ENCODE measurements at regions not wholly inside any gene's neighbourhood (a gene's known extent, or its start where the extent isn't known, plus 50 kb on each side); places are given as distances from the start of the nearest gene placed in this dataset.
"Not testable (repeated sequence)": the region's sequence is repeated elsewhere in the genome, so short reads cannot be mapped to it uniquely, and the experiment has no call there.

DNA sequence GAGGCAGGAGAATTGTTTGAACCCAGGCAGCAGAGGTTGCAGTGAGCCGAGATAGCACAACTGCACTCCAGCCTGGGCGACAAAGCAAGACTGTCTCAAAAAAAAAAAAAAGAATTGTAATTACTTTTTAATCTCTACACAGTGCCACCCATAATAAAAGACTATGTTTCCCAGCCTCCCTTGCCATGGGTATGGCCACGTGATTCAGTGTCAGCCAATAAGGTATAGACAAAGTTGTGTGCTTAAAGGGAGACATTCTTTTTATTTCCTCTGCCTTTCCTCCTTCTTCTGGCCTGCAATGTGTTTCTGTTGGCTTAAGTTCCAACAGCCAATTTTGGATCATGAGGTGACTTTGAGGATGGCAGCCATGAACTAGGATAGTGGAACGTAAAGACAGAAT lies 406.9 kb downstream of the LNPK start:
- peaks cover 0 to 7% (median 1%) of the 10 kb centered on the region in 12 donors for H3K4me1 ChIP-seq
- no peaks in the 10 kb centered on the region for H3K9me3 ChIP-seq
- intact Hi-C loops (cut with DNase I) = no loop called here
- TF ChIP-seq, protein P1, sequence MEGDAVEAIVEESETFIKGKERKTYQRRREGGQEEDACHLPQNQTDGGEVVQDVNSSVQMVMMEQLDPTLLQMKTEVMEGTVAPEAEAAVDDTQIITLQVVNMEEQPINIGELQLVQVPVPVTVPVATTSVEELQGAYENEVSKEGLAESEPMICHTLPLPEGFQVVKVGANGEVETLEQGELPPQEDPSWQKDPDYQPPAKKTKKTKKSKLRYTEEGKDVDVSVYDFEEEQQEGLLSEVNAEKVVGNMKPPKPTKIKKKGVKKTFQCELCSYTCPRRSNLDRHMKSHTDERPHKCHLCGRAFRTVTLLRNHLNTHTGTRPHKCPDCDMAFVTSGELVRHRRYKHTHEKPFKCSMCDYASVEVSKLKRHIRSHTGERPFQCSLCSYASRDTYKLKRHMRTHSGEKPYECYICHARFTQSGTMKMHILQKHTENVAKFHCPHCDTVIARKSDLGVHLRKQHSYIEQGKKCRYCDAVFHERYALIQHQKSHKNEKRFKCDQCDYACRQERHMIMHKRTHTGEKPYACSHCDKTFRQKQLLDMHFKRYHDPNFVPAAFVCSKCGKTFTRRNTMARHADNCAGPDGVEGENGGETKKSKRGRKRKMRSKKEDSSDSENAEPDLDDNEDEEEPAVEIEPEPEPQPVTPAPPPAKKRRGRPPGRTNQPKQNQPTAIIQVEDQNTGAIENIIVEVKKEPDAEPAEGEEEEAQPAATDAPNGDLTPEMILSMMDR (IDR thresholded peaks at IDR 0.05) = no peak
- DNase-seq = no peak
- 86 to 93% (median 91%) methylated on average over 4 of the region's 4 CpGs for WGBS, 4 donors
- no peaks in the 10 kb centered on the region for H3K27me3 ChIP-seq
- no peak overlapping the region for H3K27ac ChIP-seq
- no peak for ATAC-seq
- H3K36me3 ChIP-seq = no peaks in the 10 kb centered on the region
- no peak overlapping the region for H3K4me3 ChIP-seq

DNA sequence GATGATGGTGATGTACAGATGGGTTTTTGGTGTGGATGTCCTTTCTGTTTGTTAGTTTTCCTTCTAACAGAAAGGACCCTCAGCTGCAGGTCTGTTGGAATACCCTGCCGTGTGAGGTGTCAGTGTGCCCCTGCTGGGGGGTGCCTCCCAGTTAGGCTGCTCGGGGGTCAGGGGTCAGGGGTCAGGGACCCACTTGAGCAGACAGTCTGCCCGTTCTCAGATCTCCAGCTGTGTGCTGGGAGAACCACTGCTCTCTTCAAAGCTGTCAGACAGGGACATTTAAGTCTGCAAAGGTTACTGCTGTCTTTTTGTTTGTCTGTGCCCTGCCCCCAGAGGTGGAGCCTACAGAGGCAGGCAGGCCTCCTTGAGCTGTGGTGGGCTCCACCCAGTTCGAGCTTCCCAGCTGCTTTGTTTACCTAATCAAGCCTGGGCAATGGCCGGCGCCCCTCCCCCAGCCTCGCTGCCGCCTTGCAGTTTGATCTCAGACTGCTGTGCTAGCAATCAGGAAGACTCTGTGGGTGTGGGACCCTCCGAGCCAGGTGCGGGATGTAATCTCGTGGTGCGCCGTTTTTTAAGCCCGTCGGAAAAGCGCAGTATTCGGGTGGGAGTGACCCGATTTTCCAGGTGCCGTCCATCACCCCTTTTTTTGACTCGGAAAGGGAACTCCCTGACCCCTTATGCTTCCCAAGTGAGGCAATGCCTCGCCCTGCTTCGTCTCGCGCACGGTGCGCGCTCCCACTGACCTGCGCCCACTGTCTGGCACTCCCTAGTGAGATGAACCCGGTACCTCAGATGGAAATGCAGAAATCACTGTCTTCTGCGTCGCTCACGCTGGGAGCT lies 408.2 kb downstream of the LNPK start:
- H3K4me1 ChIP-seq; ATAC-seq; H3K27me3 ChIP-seq; intact Hi-C loops (cut with DNase I); H3K27ac ChIP-seq; H3K36me3 ChIP-seq; H3K9me3 ChIP-seq; H3K4me3 ChIP-seq; DNase-seq: not testable (repeated sequence)
- WGBS, 4 donors = 78 to 84% (median 79%) methylated on average over 25 to 31 of the region's 32 CpGs

DNA sequence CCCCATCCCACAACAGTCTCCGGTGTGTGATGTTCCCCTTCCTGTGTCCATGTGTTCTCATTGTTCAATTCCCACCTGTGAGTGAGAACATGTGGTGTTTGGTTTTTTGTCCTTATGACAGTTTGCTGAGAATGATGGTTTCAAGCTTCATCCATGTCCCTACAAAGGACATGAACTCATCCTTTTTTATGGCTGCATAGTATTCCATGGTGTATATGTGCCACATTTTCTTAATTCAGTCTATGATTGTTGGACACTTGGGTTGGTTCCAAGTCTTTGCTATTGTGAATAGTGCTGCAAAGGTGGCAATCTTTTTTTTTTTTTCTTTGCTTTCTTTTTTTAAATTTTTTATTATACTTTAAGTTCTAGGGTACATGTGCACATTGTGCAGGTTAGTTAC lies 406.7 kb upstream of the ATP5MC3 start:
- H3K27ac ChIP-seq; H3K27me3 ChIP-seq; ATAC-seq; H3K36me3 ChIP-seq; H3K9me3 ChIP-seq; H3K4me1 ChIP-seq; H3K4me3 ChIP-seq; intact Hi-C loops (cut with DNase I); DNase-seq: not testable (repeated sequence)
- 76 to 100% (median 91%) methylated on average over 1 of the region's 1 CpG for WGBS, 4 donors

DNA sequence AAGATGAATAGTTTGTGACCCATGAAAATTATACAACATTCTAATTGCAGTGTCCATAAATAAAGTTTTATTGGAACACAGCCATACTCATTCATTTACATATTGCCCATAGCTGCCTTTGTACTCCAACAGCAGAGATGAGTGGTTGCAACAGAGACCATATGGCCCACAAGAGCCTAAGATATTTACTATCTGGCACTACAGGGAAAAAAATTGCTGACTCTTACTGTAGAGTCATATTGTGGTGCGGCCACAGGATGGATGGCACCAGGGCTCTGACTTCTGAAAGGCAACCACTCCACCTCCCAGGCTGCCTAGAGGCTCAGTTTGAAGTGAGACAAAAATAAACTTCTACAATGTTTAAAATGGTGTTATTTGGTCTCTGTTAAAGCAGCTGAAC lies 404.0 kb upstream of the ATP5MC3 start:
- intact Hi-C loops (cut with DNase I) = no loop called here
- no peak for ATAC-seq
- H3K4me3 ChIP-seq = no peak overlapping the region
- 76 to 93% (median 90%) methylated on average over 1 of the region's 1 CpG for WGBS, 4 donors
- DNase-seq = no peak
- H3K36me3 ChIP-seq = no peaks in the 10 kb centered on the region
- H3K9me3 ChIP-seq = no peaks in the 10 kb centered on the region
- no peak overlapping the region for H3K27ac ChIP-seq
- TF ChIP-seq, protein P1 (IDR thresholded peaks at IDR 0.05) = no peak
- TF ChIP-seq POLR2A (IDR thresholded peaks at IDR 0.05) = no peak
- H3K27me3 ChIP-seq = no peaks in the 10 kb centered on the region
- no peaks in the 10 kb centered on the region for H3K4me1 ChIP-seq

DNA sequence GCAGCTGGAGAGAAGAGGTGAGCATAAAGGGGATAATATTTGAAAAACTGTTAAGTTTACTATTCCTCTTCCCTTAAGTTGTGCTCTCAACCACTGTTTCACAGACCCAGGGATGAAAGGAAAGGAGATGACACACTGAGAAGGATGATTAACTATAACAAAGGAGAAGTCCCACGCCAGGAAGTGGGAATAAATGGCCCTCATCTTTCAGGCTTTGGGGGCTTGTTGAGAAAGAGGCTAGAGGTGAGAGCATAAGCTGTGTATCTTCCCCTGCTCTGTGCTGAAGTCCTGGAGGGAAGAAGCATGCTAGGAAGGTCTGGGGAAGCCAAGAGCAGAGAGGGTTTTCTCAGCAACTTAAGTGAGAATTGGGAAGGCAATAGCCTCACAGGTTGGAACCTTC lies 399.1 kb upstream of the ATP5MC3 start:
- ATAC-seq = no peak
- no peak overlapping the region for H3K27ac ChIP-seq
- H3K4me1 ChIP-seq = peaks cover 0 to 21% (median 0%) of the 10 kb centered on the region in 12 donors
- no peak for DNase-seq
- H3K36me3 ChIP-seq = no peaks in the 10 kb centered on the region
- H3K4me3 ChIP-seq = no peak overlapping the region
- 64 to 91% (median 74%) methylated on average over 1 of the region's 1 CpG for WGBS, 4 donors
- TF ChIP-seq, protein P1 (IDR thresholded peaks at IDR 0.05) = no peak
- no peak for TF ChIP-seq POLR2A (IDR thresholded peaks at IDR 0.05)
- no peaks in the 10 kb centered on the region for H3K27me3 ChIP-seq
- H3K9me3 ChIP-seq = no peaks in the 10 kb centered on the region
- intact Hi-C loops (cut with DNase I) = no loop called here
